ENCODE measurements at regions not wholly inside any gene's neighbourhood (a gene's known extent, or its start where the extent isn't known, plus 50 kb on each side); places are given as distances from the start of the nearest gene placed in this dataset.

DNA sequence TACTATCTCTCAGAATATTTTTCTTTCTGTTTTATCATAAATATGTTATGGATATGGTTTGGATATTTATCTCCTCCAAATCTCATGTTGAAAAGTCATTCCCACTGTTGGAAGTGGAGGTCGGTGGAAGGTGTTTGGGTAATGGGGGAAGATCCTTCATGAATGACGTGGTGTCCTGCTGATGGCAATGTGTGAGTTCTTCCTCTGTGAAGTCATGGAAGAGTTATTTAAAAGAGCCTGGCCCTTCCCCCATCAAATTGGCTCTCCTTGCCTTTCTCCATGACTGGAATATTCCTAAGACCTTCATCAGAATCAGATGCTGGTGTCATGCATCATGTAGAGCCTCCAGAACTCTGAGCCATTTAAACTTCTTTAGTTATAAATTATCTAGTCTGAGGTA lies 1291.6 kb downstream of the FSCB start:
- Histone ChIP-seq H4K12ac (ENCODE audit: low read depth, low read length) (no peak overlapping the region), H3K79me2 (ENCODE audit: control insufficient read depth, insufficient read depth, low read length, poor library complexity) (no peaks in the 10 kb centered on the region), H2BK5ac (ENCODE audit: low read depth, low read length, poor library complexity) (no peak overlapping the region), H3K14ac (ENCODE audit: low read length) (no peak overlapping the region), H2AFZ (ENCODE audit: insufficient read depth, low read length, poor library complexity) (no peak overlapping the region), H3K23ac (ENCODE audit: low read length) (no peak overlapping the region), H3K4me1 (ENCODE audit: control insufficient read depth in 1 of 2, insufficient read depth in 2 of 2, low read length in 2 of 2) (no peaks in the 10 kb centered on the region), H3K4me2 (ENCODE audit: low read length) (no peak overlapping the region), H2BK12ac (ENCODE audit: low read length) (no peak overlapping the region), H3K36me3 (ENCODE audit: control insufficient read depth in 1 of 2, insufficient read depth in 2 of 2, low read length in 2 of 2) (no peaks in the 10 kb centered on the region), H3K4ac (ENCODE audit: low read depth, low read length) (no peak overlapping the region), H4K91ac (ENCODE audit: low read depth, low read length) (no peak overlapping the region), H3K27me3 (ENCODE audit: insufficient read depth, low read length) (no peaks in the 10 kb centered on the region), H4K8ac (ENCODE audit: low read depth, low read length) (no peak overlapping the region), H2BK120ac (ENCODE audit: insufficient read depth, low read length, poor library complexity) (no peak overlapping the region), H3K9me3 (ENCODE audit: insufficient read depth, low read depth, low read length) (no peaks in the 10 kb centered on the region), H3K18ac (ENCODE audit: low read length) (no peak overlapping the region), H3K27ac (ENCODE audit: low read depth, low read length) (no peak overlapping the region), H3K9ac (ENCODE audit: low read length) (no peak overlapping the region), H2AK5ac (ENCODE audit: low read length) (no peak overlapping the region), H3K79me1 (ENCODE audit: low read length) (no peaks in the 10 kb centered on the region), H3K4me3 (ENCODE audit: low read depth, low read length) (no peak overlapping the region)
- DNase-seq, result no peak
- no CpG with 5 or more reads among the region's 2 CpGs for WGBS (ENCODE audit: extremely low coverage, insufficient coverage, insufficient read length)

DNA sequence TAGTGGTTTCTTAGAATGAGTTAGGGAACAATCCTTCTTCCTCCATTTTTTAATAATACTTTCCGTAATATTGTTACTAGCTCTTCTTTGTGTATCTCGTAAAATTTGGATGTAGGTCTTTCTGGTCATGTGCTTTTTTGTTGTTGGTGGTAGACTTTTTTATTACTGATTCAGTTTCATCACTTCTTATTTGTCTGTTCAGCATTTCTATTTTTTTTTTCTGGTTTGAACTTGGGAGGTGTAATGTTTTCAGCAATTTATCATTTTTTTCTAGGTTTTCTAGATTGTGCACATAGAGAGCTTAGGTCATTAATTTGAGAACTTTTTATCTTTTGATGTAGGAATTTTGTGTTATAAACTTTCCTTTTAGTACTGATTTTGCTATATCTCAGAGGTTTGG lies 1299.9 kb downstream of the FSCB start:
- no CpG with 5 or more reads among the region's 2 CpGs for WGBS (ENCODE audit: extremely low coverage, insufficient coverage, insufficient read length)
- H3K36me3 ChIP-seq (ENCODE audit: control insufficient read depth in 1 of 2, insufficient read depth in 2 of 2, low read length in 2 of 2), result no peaks in the 10 kb centered on the region

DNA sequence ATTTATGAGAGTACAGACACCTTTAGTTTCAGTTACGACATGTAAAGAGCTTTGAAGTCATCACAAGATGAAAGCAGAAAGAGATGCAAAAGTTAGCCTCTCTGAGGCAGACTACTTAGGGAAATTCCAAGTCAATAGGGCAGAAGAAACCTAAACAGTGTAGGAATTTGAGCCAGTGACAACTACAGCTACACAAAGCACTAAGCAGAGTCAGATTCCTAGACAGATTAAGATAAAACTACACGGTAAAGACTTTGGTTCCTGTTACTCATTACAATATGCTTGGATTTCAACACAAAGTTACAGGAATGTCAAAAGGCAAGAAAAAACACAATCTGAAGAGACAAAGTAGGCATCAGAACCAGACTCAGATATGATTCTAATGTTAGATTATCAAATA lies 1302.3 kb downstream of the FSCB start:
- WGBS (ENCODE audit: extremely low coverage, insufficient coverage, insufficient read length), result no CpG with 5 or more reads among the region's 2 CpGs

More for the DNA sequence above, 1299.9 kb downstream of the FSCB start:
- Histone ChIP-seq H3K79me2 (ENCODE audit: control insufficient read depth, insufficient read depth, low read length, poor library complexity) (no peaks in the 10 kb centered on the region), H3K4ac (ENCODE audit: low read depth, low read length) (no peak overlapping the region), H3K79me1 (ENCODE audit: low read length) (no peaks in the 10 kb centered on the region), H3K23ac (ENCODE audit: low read length) (no peak overlapping the region), H2AK5ac (ENCODE audit: low read length) (no peak overlapping the region), H3K18ac (ENCODE audit: low read length) (no peak overlapping the region), H3K14ac (ENCODE audit: low read length) (no peak overlapping the region), H2BK12ac (ENCODE audit: low read length) (no peak overlapping the region), H3K27ac (ENCODE audit: low read depth, low read length) (no peak overlapping the region), H4K91ac (ENCODE audit: low read depth, low read length) (no peak overlapping the region), H3K4me1 (ENCODE audit: control insufficient read depth in 1 of 2, insufficient read depth in 2 of 2, low read length in 2 of 2) (peaks cover 0 to 2% of the 10 kb centered on the region in 2 experiments), H3K4me2 (ENCODE audit: low read length) (no peak overlapping the region), H3K4me3 (ENCODE audit: low read depth, low read length) (no peak overlapping the region), H4K8ac (ENCODE audit: low read depth, low read length) (no peak overlapping the region), H4K12ac (ENCODE audit: low read depth, low read length) (no peak overlapping the region), H2BK5ac (ENCODE audit: low read depth, low read length, poor library complexity) (no peak overlapping the region), H3K27me3 (ENCODE audit: insufficient read depth, low read length) (no peaks in the 10 kb centered on the region), H3K9me3 (ENCODE audit: insufficient read depth, low read depth, low read length) (no peaks in the 10 kb centered on the region), H2AFZ (ENCODE audit: insufficient read depth, low read length, poor library complexity) (no peak overlapping the region), H3K9ac (ENCODE audit: low read length) (no peak overlapping the region), H2BK120ac (ENCODE audit: insufficient read depth, low read length, poor library complexity) (no peak overlapping the region)
- DNase-seq, result no peak

DNA sequence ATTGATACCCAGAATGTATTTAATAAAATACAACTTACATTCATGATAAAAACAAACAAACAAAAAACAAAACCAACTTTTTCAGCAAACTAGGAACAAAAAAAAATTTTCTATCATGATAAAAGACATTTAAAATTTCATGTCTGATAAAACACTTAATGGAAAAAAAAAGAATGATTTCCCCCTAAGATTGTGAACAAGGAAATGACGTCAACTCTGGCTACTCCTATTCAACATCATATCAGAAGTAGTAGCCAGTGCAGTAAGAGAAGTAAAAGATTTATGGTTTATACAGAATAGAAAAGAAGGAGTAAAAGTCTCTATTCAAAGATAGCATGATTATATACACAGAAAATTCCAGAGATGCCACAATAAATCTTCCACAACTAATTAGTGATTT lies 1306.6 kb downstream of the FSCB start:
- Histone ChIP-seq H4K8ac (ENCODE audit: low read depth, low read length) (no peak overlapping the region), H3K9me3 (ENCODE audit: insufficient read depth, low read depth, low read length) (no peaks in the 10 kb centered on the region), H3K36me3 (ENCODE audit: control insufficient read depth in 1 of 2, insufficient read depth in 2 of 2, low read length in 2 of 2) (no peaks in the 10 kb centered on the region), H3K79me2 (ENCODE audit: control insufficient read depth, insufficient read depth, low read length, poor library complexity) (no peaks in the 10 kb centered on the region), H3K14ac (ENCODE audit: low read length) (no peak overlapping the region), H3K4me1 (ENCODE audit: control insufficient read depth in 1 of 2, insufficient read depth in 2 of 2, low read length in 2 of 2) (peaks cover 0 to 2% of the 10 kb centered on the region in 2 experiments), H3K23ac (ENCODE audit: low read length) (no peak overlapping the region), H3K4me3 (ENCODE audit: low read depth, low read length) (no peak overlapping the region), H2AK5ac (ENCODE audit: low read length) (no peak overlapping the region), H4K91ac (ENCODE audit: low read depth, low read length) (no peak overlapping the region), H3K18ac (ENCODE audit: low read length) (no peak overlapping the region), H3K4ac (ENCODE audit: low read depth, low read length) (no peak overlapping the region), H3K79me1 (ENCODE audit: low read length) (no peaks in the 10 kb centered on the region), H3K9ac (ENCODE audit: low read length) (no peak overlapping the region), H2BK12ac (ENCODE audit: low read length) (no peak overlapping the region), H2AFZ (ENCODE audit: insufficient read depth, low read length, poor library complexity) (no peak overlapping the region), H4K12ac (ENCODE audit: low read depth, low read length) (no peak overlapping the region), H2BK120ac (ENCODE audit: insufficient read depth, low read length, poor library complexity) (no peak overlapping the region), H3K27me3 (ENCODE audit: insufficient read depth, low read length) (no peaks in the 10 kb centered on the region), H3K27ac (ENCODE audit: low read depth, low read length) (no peak overlapping the region), H3K4me2 (ENCODE audit: low read length) (no peak overlapping the region), H2BK5ac (ENCODE audit: low read depth, low read length, poor library complexity) (no peak overlapping the region)
- WGBS (ENCODE audit: extremely low coverage, insufficient coverage, insufficient read length), result no CpG with 5 or more reads among the region's 1 CpG
- no peak for DNase-seq

More for the DNA sequence above, 1302.3 kb downstream of the FSCB start:
- Histone ChIP-seq H4K91ac (ENCODE audit: low read depth, low read length) (no peak overlapping the region), H3K79me2 (ENCODE audit: control insufficient read depth, insufficient read depth, low read length, poor library complexity) (no peaks in the 10 kb centered on the region), H4K8ac (ENCODE audit: low read depth, low read length) (no peak overlapping the region), H3K27ac (ENCODE audit: low read depth, low read length) (no peak overlapping the region), H3K27me3 (ENCODE audit: insufficient read depth, low read length) (no peaks in the 10 kb centered on the region), H3K79me1 (ENCODE audit: low read length) (no peaks in the 10 kb centered on the region), H3K14ac (ENCODE audit: low read length) (no peak overlapping the region), H3K4me1 (ENCODE audit: control insufficient read depth in 1 of 2, insufficient read depth in 2 of 2, low read length in 2 of 2) (peaks cover 0 to 2% of the 10 kb centered on the region in 2 experiments), H3K36me3 (ENCODE audit: control insufficient read depth in 1 of 2, insufficient read depth in 2 of 2, low read length in 2 of 2) (no peaks in the 10 kb centered on the region), H2AFZ (ENCODE audit: insufficient read depth, low read length, poor library complexity) (no peak overlapping the region), H4K12ac (ENCODE audit: low read depth, low read length) (no peak overlapping the region), H3K23ac (ENCODE audit: low read length) (no peak overlapping the region), H2BK5ac (ENCODE audit: low read depth, low read length, poor library complexity) (no peak overlapping the region), H3K18ac (ENCODE audit: low read length) (no peak overlapping the region), H2AK5ac (ENCODE audit: low read length) (no peak overlapping the region), H3K9ac (ENCODE audit: low read length) (no peak overlapping the region), H2BK12ac (ENCODE audit: low read length) (no peak overlapping the region), H3K9me3 (ENCODE audit: insufficient read depth, low read depth, low read length) (no peaks in the 10 kb centered on the region), H2BK120ac (ENCODE audit: insufficient read depth, low read length, poor library complexity) (no peak overlapping the region), H3K4me3 (ENCODE audit: low read depth, low read length) (no peak overlapping the region), H3K4me2 (ENCODE audit: low read length) (no peak overlapping the region), H3K4ac (ENCODE audit: low read depth, low read length) (no peak overlapping the region)
- DNase-seq, result no peak
